Activated CD8-positive, alpha-beta T cell treated with anti-CD3 and anti-CD28 coated beads for 36 hours (primary cell): ENCODE measurements at regions not wholly inside any gene's neighbourhood (a gene's known extent, or its start where the extent isn't known, plus 50 kb on each side); places are given as distances from the start of the nearest gene placed in this dataset.

Source experiments
- ATAC-seq: fragments of 200-7000 bp; cut with Tn5 transposase; one replicate; pipeline ENCODE4 v1.10.0; 2021; ENCODE audit warnings: mild to moderate bottlenecking, moderate library complexity
- CTCF ChIA-PET: fragments of 350-600 bp; sonication (Branson Sonifier 250); formaldehyde crosslinking; loops from one replicate; lab custom pipeline; 2021; ENCODE audit warnings: antibody characterized with exemption; lab: Charles Lee
- POLR2A ChIA-PET: fragments of 350-600 bp; sonication (Branson Sonifier 250); formaldehyde crosslinking; loops from one replicate; lab custom pipeline; 2021; ENCODE audit warnings: antibody characterized with exemption; lab: Charles Lee
- DNase-seq: peaks from one replicate; pipeline ENCODE4 v3.0.0-alpha.2; 2020
- H3K27ac Mint-ChIP-seq: one replicate; pipeline ENCODE4 v1.8.0; 2021; ENCODE audit warnings: mild to moderate bottlenecking, mixed read lengths
- H3K27me3 Mint-ChIP-seq: one replicate; pipeline ENCODE4 v1.8.0; 2021; ENCODE audit warnings: mixed read lengths
- H3K36me3 Mint-ChIP-seq: one replicate; pipeline ENCODE4 v1.8.0; 2021; ENCODE audit warnings: low read depth, mixed read lengths
- H3K4me1 Mint-ChIP-seq: one replicate; pipeline ENCODE4 v1.8.0; 2021; ENCODE audit warnings: low read depth, mixed read lengths
- H3K4me3 Mint-ChIP-seq: one replicate; pipeline ENCODE4 v1.8.0; 2021; ENCODE audit warnings: mild to moderate bottlenecking, moderate library complexity, mixed read lengths
- H3K9me3 Mint-ChIP-seq: one replicate; pipeline ENCODE4 v1.8.0; 2021; ENCODE audit warnings: mixed read lengths
- CTCF ChIP-seq: fragments of 200-600 bp; IDR thresholded peaks from one replicate; pipeline ENCODE4 v1.8.0; 2022; ENCODE audit warnings: antibody characterized with exemption, mild to moderate bottlenecking
- intact Hi-C: fragments of 100-400 bp; cut with micrococcal nuclease; formaldehyde crosslinking; loops from one replicate; pipeline ENCODE4 v1.10.0; 2022

GRCh38 chr3:87426918-87427317 lies 150.5 kb upstream of the POU1F1 start:
- ATAC-seq (no peak), DNase-seq (no peak)
- Mint-ChIP-seq H3K9me3 (no peaks in the 10 kb centered on the region), H3K4me3 (no peak overlapping the region), H3K27me3 (no peaks in the 10 kb centered on the region), H3K36me3 (no peaks in the 10 kb centered on the region), H3K27ac (no peak overlapping the region), H3K4me1 (no peaks in the 10 kb centered on the region)
- CTCF ChIA-PET = no interaction called here
- POLR2A ChIA-PET = no interaction called here
- intact Hi-C loops = no loop called here
- no peak for TF ChIP-seq CTCF

GRCh38 chr3:87425056-87425455 lies 148.7 kb upstream of the POU1F1 start:
- CTCF ChIA-PET = no interaction called here
- POLR2A ChIA-PET = interaction anchor here (0.6 kb wide), 1 partner anchor 557 kb away, joined by 3 read pairs; no protein-coding TSS in a partner anchor
- no peaks in the 10 kb centered on the region for H3K9me3 Mint-ChIP-seq
- no peak for TF ChIP-seq CTCF
- intact Hi-C loops = no loop called here
- DNase-seq (no peak), ATAC-seq (no peak)
- H3K36me3 Mint-ChIP-seq = no peaks in the 10 kb centered on the region
- no peaks in the 10 kb centered on the region for H3K4me1 Mint-ChIP-seq
- no peak overlapping the region for H3K27ac Mint-ChIP-seq
- no peak overlapping the region for H3K4me3 Mint-ChIP-seq
- H3K27me3 Mint-ChIP-seq = no peaks in the 10 kb centered on the region

GRCh38 chr3:87423336-87423735 lies 147.0 kb upstream of the POU1F1 start:
- no peak for ATAC-seq
- H3K27ac Mint-ChIP-seq = no peak overlapping the region
- ChIA-PET CTCF (no interaction called here), POLR2A (no interaction called here)
- H3K4me1 Mint-ChIP-seq = no peaks in the 10 kb centered on the region
- intact Hi-C loops = no loop called here
- no peaks in the 10 kb centered on the region for H3K36me3 Mint-ChIP-seq
- no peak overlapping the region for H3K4me3 Mint-ChIP-seq
- no peak for TF ChIP-seq CTCF
- no peaks in the 10 kb centered on the region for H3K9me3 Mint-ChIP-seq
- H3K27me3 Mint-ChIP-seq = no peaks in the 10 kb centered on the region
- DNase-seq = no peak

- no peak overlapping the region for H3K4me3 Mint-ChIP-seq
- no peak overlapping the region for H3K27ac Mint-ChIP-seq
- POLR2A ChIA-PET = no interaction called here
- no peak for ATAC-seq
- no peaks in the 10 kb centered on the region for H3K36me3 Mint-ChIP-seq
- CTCF ChIA-PET = no interaction called here
- no peak for DNase-seq
- H3K9me3 Mint-ChIP-seq = no peaks in the 10 kb centered on the region
- intact Hi-C loops = no loop called here
- no peaks in the 10 kb centered on the region for H3K27me3 Mint-ChIP-seq
- H3K4me1 Mint-ChIP-seq = no peaks in the 10 kb centered on the region
- TF ChIP-seq CTCF = no peak
Measured at GRCh38 chr3:87422333-87422732, 145.9 kb upstream of the POU1F1 start.

- ATAC-seq (no peak), DNase-seq (no peak)
- Mint-ChIP-seq H3K9me3 (no peaks in the 10 kb centered on the region), H3K27ac (no peak overlapping the region), H3K36me3 (no peaks in the 10 kb centered on the region), H3K4me1 (no peaks in the 10 kb centered on the region), H3K4me3 (no peak overlapping the region), H3K27me3 (no peaks in the 10 kb centered on the region)
- no peak for TF ChIP-seq CTCF
- ChIA-PET POLR2A (no interaction called here), CTCF (no interaction called here)
- intact Hi-C loops = no loop called here
Measured at GRCh38 chr3:87420171-87420570, 143.8 kb upstream of the POU1F1 start.
